ENCODE measurements at regions not wholly inside any gene's neighbourhood (a gene's known extent, or its start where the extent isn't known, plus 50 kb on each side); places are given as distances from the start of the nearest gene placed in this dataset.
"Not testable (repeated sequence)": the region's sequence is repeated elsewhere in the genome, so short reads cannot be mapped to it uniquely, and the experiment has no call there.

- no peak for DNase-seq (ENCODE audit: low spot score)
These were observed 63.6 kb upstream of the HGF start for GRCh38 chr7:81833401-81833800.

- DNase-seq (ENCODE audit: low spot score): no peak
These were observed 62.0 kb upstream of the HGF start for GRCh38 chr7:81831883-81832282.

GRCh38 chr7:81829511-81829910 lies 59.7 kb upstream of the HGF start:
- DNase-seq (ENCODE audit: low spot score): not testable (repeated sequence)

DNA sequence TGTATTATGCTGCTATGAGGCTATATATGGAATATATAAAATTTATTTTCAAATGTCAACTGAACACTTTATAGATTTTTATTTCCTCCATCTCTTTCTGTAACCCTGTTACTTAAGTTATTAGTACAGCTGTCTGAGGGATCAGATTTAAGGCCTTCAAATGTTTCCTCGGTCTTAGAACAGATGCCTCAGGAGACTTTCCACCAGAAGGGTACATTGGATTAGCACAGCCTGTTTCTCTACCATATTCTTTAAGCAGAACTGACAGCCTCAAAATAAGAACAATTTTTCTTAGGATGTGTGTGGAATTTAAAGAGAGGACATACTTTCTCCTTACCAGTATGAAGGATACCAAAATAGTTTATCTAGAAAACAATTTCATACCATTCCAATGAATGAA lies 53.0 kb upstream of the HGF start:
- no peak for DNase-seq (ENCODE audit: low spot score)

- no peak for DNase-seq (ENCODE audit: low spot score)
These were observed 50.0 kb upstream of the HGF start for GRCh38 chr7:81819861-81820260.

Measured in COLO829 (cell line).